GM19025 (cell line): ENCODE measurements at regions not wholly inside any gene's neighbourhood (a gene's known extent, or its start where the extent isn't known, plus 50 kb on each side); places are given as distances from the start of the nearest gene placed in this dataset.

Experiments
- ATAC-seq: cut with Tn5 transposase; IDR thresholded peaks from one replicate; pipeline ENCODE4 v1.9.1; 2021; ENCODE audit warnings: mild to moderate bottlenecking, low read depth, moderate library complexity; ENCODE audit not compliant: unreplicated experiment

DNA sequence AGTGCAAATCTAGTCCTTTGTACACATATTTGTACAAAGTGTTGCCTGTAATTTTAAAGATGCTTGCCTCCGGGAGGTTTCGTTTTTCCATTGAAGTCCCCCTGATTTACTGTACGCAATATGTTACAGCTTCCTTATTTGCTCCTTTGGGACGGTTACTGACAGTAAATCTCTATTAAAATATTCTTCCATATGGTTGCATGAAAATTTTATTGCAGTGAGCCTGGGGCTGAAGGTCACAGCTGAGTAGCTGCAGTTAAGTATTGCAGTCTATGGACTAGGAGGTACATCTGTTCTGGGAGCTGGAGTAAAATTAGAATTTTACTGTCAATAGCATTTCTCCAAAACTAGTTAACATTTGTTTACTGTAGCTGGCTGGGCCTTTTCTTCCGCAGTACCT is 119.2 kb downstream of the ETAA1 start:
- no peak for ATAC-seq

- ATAC-seq, result no peak
Measured at GRCh38 chr2:67516899-67517530, 119.9 kb downstream of the ETAA1 start.

- ATAC-seq, result no peak
Measured at GRCh38 chr2:67522148-67522547, 125.0 kb downstream of the ETAA1 start.

- ATAC-seq, result no peak
Measured at GRCh38 chr2:67524213-67524612, 127.1 kb downstream of the ETAA1 start.

- ATAC-seq, result no peak
Measured at GRCh38 chr2:67524777-67525176, 127.6 kb downstream of the ETAA1 start.

GRCh38 chr2:67526283-67526682 is 129.2 kb downstream of the ETAA1 start:
- ATAC-seq, result no peak

- ATAC-seq, result no peak
Measured at GRCh38 chr2:67528320-67528719, 131.2 kb downstream of the ETAA1 start.

- no peak for ATAC-seq
Measured at GRCh38 chr2:67532387-67532786, 135.3 kb downstream of the ETAA1 start.

GRCh38 chr2:67534745-67535144 is 137.6 kb downstream of the ETAA1 start:
- no peak for ATAC-seq

GRCh38 chr2:67540962-67541361 is 143.8 kb downstream of the ETAA1 start:
- ATAC-seq, result no peak

DNA sequence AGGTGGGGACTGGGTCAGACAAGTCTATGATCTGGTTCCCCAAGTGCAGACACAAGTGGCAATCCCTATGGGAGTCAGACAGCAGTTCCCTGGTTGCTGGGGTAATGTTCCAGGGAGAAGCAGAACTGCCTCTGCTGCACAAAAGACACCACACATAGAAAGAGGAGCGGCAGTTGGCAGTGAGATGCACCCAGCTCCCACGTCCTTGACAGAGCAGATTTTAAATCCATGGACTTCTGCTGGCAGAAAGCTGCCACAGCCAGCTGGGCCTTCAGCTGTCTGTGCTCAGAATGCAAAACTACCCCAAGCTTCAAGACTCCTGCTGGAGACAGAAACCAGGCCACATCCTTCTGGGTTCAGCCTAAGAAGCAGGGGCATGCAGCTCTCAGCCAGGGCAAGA is 147.2 kb downstream of the ETAA1 start:
- no peak for ATAC-seq

- ATAC-seq, result no peak
Measured at GRCh38 chr2:67548317-67549201, 151.4 kb downstream of the ETAA1 start.

GRCh38 chr2:67559156-67559555 is 162.0 kb downstream of the ETAA1 start:
- no peak for ATAC-seq

DNA sequence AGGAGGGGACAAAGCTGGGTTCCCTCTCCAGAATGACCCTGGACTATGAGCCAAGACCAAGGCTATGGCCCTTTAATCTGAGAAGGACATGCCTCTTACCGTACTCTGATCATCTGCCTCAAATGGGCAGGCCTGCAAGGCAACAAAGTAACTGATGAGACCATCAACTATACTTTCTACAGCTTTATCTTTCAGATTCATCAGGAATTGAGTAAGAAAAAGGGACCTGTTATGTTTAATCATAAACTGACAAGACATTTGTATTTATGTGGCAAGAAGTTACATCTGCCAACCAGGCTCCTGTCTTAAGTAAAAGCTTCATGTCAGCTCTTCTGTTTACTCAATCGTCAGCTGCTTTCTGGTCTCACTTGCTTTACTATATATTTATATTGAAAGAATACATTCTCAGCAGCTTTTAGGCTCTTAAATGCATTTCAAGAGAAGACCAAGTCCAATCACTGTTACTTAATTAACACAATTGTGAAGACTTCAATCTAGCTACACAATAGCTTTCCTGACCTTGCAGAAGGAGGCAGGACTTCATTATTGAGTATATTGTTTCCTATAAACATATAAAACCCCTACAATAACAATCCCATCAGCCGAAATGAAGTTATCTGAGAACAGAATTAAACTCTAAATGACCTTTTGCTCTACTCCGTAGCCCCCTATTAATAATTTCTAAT is 163.8 kb downstream of the ETAA1 start:
- no peak for ATAC-seq

- no peak for ATAC-seq
Measured at GRCh38 chr2:67561457-67561965, 164.4 kb downstream of the ETAA1 start.

DNA sequence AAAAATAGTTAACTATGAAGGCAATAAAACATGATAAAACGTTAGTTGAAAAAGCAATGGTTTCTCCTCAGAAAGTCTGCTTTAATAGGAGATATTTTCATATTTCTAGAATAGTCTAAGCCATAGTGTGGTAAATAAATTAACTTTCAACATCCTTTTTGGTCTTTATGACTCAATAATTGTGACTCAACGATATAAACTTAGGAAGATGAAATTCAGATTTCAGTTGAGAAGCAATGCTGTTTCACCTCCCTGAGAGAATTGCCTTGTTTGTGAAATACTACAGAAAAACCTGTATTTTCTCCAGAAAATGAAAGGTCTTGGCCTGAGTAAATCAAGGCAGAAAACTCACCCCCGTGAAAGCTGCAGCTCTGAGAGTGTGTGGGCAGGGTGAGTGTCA is 166.9 kb downstream of the ETAA1 start:
- ATAC-seq, result no peak

DNA sequence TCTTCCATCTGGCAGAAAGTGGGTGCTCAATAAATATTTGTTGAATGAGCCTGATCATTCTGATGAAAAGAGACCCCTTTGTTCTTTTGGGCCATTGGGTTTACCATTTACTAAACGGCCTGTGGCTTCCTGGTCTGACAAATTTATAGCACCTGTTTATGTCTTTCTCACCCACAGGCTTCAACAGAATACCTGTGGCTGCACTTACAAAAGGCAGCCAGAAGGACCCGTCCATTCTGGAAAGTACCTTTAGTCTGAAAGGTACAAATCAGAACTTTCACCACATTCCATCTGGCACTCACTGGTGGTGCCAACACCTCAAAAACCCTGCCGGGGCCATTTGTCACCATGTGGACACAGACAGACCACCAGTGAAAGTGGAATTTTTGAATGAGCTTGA is 167.5 kb downstream of the ETAA1 start:
- no peak for ATAC-seq

DNA sequence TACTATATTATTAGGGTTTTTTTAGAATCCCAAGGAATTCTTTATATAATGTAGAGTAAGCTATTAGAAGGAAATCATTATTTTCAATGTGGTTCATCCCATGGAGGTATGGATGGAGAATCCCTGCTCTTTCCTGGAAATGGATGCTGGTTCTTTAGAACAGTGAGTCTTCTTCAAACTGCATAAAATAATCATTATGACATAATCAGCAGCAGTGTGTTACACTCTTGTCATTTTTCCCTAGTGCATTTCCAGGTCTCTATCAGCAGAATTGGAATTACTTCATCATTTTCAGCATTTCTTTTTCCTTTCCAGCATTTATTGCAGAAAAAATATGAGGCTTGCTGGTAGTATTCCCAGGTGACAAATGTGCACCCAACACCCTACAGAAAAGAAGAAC is 168.1 kb downstream of the ETAA1 start:
- ATAC-seq, result no peak

- ATAC-seq, result no peak
Measured at GRCh38 chr2:67565761-67566160, 168.6 kb downstream of the ETAA1 start.

GRCh38 chr2:67566285-67566684 is 169.2 kb downstream of the ETAA1 start:
- no peak for ATAC-seq

DNA sequence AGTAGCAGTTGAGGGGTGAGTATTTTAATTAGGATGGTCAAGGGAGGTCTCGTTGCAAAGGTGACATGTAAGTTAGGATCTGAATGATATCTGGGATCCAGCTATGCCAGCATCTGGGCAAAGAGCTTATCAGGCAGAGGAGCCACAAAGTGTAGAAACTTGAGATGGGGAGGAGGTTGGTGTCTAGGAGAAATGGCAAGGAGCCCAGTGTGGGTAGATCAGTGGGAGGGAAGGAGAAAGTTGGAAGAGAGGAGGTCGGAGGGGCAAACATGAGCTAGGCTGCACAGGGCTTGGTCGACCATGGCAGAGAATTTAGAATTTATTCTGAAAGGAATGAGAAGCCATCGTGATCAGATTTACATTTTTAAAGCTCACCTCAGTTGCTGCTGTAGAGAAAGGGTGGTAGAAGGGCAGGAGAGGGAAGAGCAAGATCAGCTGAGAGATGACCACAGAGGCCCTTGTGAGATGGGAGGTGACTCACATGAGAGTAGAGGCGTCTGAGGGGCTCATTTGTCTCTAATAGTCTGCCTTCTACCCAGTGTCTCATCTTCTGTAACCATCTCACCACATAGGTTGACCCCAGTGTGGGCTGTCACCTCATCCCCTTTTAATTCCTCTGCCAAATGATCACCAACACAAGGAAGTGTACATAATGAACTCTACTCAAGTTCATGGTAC is 170.0 kb downstream of the ETAA1 start:
- ATAC-seq, result no peak
